HUDEP-2 (cell line): ENCODE measurements at regions not wholly inside any gene's neighbourhood (a gene's known extent, or its start where the extent isn't known, plus 50 kb on each side); places are given as distances from the start of the nearest gene placed in this dataset.
"Not testable (repeated sequence)": the region's sequence is repeated elsewhere in the genome, so short reads cannot be mapped to it uniquely, and the experiment has no call there.

Source experiments
- DNase-seq, 76 experiments: peaks; one replicate each; lab custom pipeline; 2025; ENCODE audit not compliant: unreplicated experiment in 76 of 76; lab: John Stamatoyannopoulos, UW

DNA sequence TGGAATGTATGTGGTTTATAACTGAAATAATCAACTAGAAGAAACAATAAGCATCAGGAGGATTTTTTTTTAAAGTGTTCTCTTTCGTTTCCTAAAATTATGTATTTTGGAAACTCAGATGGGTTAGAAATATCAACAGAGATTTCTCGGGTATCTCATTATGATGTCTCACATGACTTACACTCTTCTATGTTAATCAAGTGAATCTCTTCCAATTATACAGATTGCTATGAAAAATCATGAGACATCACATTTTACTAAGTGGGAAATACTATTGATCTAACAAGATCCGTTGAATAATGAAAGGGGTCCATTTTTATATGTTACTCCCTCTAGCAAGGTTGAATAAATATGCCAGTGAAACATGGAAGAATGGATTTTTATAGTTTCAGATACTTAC is 54.7 kb upstream of the NRIP1 start:
- DNase-seq = no peak

DNA sequence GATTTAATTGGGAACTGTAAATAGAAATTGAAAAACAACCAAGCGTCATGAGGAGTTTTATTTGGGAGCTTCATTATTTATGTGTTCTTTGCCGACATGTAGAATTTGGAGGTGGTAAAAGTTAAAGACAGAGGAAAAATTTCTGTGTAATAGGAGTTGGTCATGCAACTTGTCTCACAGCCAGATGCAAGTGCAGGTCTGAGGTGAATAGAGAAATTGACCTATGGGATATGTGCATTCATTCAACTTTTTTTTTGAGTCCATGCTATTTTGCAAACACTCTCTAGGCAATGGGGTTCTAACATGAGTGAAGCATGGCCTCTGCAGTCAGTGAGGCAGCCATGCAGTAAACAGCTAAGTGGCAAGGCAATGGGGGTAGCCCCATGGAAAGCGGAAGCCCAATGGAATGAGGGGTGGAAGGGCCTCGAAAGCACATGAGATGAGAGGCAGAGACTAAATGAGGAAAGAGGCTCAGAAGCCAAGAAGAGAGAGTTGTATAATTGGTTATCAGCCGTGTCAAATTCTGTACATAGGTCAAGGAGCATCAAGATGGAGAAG is 56.4 kb upstream of the NRIP1 start:
- no peak for DNase-seq

DNA sequence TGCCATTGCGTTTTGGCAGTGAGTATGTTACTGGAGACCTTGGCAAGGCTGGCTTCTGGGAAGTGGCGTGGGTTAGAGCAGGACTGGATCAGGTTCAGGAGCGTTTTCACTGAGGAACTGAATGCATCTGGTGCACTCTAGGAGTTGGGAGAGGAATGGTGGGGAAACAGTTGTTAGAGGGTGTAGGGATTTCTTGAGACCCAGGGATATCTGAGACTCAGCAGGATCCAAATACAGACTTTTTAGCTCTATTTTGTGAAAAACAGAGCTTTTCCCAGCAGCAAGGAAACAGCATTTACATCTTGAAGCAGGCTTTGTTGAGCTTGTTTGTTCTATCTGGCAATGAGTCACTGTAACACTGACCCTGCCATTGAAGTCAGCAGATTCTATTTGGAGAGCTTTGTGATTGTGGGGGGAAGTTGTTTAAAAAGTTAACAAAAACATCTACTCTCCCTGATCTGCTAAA is 56.9 kb upstream of the NRIP1 start:
- DNase-seq = no peak

DNA sequence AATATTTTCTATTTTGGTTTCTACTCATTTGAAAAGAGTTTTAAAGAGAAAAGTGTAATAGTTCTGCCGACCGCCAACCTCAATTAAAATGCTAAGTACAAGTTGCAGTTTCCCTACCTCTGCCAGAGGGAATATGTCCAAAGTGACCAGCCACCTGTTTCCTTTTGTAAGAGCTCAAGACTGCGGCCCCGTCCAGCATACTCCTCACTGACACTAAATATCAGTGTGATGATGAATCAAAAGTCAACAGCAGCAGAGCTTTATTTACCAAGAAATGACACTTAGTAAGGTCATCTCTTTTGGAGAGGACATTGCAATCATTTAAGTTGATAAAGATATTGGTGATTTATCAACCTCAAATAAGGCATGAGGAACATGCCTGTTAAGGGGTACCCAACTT is 57.4 kb upstream of the NRIP1 start:
- no peak for DNase-seq

DNA sequence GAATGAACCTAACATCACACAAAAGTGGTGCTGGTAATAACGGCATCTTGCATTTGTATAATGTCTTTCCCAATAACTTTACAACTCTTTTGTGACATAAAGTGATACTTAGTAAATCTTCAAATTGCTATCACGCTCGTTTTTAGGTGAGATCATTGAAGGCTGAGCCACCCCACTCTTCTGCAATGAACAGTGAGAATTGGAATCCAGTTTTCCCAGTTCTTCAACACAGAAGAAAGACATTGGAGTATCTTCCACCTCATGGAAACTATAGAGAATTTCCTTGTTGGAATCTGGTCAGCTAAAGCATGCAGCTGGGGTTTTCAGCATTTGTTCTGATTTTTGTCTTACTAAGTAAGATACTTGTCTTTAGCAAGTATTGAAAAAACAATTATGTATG is 59.9 kb upstream of the NRIP1 start:
- DNase-seq = no peak

DNA sequence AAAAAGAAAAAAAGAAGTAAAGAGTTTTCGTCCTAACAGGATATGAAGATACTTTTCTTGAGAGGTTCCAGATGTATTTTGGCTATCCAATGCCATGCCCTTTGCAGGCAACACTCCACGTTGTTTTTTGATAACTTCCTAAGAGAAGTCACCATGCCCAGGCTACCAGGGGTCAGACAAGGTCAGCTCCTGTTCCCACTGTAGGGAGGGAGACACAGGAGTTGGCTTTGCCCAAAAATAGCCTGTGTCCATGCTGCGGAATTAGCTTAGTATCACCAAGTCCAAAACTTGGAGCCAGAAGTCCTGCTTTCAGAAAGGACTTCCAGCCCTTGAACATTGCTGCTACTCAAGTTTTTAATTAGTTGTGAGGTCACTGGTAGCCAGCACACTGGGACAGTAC is 62.1 kb upstream of the NRIP1 start:
- no peak for DNase-seq

DNA sequence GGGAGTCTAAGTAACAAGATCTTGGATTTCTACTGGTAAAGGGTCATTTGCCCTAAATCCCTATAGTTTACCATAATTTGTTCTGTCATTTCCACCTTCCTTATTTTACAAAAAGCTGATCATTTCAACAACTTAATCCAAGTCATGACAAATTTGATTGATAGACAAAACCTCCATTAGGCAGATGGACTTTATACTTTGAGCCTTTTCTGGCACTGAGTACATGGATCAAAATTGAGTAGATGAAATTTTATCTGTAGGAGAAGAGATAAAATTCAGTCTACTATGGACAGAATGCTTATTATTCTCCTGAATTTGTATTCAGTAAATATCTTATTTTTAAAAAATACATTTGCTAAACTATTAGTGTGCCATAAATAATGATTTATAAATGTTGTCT is 62.6 kb upstream of the NRIP1 start:
- no peak for DNase-seq

DNA sequence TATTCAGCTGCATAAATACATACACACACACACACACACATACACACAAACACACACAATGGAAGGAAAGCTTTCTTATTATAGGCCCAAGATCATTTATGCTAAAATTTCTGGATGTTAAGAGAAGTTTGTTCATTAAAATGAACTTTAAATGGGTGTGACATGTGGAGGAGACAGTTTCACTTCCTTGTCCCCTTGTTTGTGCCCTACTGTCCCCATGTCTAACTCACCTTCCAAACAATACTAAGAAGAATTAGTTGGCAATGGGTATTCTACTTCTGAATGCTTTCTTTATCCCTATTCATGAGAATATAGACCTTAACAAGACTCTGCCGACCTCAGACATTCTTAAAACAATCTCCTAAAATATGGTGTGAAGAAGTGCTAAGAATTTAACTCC is 63.5 kb upstream of the NRIP1 start:
- no peak for DNase-seq

DNA sequence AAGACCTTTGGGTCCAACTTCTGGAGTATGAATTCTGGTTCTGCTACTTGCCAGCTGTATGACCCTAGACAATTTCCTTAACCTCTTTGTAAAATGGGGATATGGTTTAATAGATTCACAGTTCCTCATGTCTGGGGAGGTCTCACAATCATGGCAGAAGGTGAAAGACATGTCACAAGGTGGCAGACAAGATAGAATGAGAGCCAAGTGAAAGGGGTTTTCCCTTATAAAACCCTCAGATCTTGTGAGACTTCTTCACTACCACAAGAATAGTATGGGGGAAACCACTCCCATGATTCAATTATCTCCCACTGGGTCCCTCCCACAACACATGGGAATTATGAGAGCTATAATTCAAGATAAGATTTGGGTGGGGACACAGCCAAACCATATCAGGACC is 63.9 kb upstream of the NRIP1 start:
- not testable (repeated sequence) for DNase-seq

DNA sequence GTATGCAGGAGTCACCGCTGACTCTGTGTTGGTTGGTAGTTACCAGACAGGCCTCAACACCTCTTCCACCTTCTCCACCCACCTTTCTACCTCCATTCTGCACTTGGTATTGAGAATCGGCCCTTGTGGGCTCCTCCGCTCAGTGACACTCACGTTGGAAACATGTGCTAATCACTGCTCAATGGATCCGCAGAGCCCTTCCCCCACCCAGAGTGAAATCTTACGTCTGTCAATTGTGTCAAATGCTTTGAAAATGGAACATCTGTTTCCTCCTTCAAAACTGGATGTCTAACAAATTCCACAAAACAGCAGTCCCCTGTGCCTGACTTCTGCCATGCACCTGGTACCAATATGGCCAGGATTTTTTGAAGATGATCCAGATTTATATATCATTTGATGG is 65.5 kb upstream of the NRIP1 start:
- DNase-seq = no peak

DNA sequence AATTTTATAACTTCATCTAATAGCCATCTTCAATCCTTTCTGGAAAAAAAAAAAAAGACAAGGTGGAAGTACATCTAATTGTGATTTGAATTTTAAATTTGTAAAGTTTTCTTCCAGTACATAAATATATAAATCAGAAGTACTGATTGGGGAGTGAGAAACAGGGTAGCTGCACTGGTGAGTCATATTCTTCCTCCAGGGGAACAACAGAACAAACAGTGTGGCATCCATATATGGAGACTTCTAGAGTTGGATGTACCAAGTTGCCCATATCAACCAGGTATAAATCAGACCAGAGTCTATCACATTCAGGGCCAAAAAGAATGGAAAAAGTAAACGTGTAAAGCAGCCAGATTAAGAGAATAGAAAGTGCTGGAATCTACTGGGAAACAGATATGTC is 66.0 kb upstream of the NRIP1 start:
- DNase-seq = no peak

DNA sequence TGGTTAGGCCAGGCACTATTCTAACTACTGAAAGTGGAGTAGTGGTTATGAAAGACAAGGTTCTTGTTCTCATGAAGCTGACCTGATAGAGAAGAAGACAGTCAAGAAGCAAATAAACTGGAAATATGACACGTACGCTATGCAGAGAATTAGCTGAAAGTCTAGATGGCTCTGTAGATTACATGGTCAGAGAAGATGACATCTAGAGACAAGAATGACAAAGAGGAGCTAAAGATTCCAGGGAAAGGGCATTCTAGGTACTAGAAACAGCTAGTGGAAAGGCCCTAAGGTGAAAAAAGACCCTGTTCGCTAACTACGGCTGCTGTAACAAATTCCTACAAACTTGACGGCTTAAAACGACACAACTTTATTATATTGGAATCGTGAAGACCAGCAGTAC is 68.0 kb upstream of the NRIP1 start:
- no peak for DNase-seq

DNA sequence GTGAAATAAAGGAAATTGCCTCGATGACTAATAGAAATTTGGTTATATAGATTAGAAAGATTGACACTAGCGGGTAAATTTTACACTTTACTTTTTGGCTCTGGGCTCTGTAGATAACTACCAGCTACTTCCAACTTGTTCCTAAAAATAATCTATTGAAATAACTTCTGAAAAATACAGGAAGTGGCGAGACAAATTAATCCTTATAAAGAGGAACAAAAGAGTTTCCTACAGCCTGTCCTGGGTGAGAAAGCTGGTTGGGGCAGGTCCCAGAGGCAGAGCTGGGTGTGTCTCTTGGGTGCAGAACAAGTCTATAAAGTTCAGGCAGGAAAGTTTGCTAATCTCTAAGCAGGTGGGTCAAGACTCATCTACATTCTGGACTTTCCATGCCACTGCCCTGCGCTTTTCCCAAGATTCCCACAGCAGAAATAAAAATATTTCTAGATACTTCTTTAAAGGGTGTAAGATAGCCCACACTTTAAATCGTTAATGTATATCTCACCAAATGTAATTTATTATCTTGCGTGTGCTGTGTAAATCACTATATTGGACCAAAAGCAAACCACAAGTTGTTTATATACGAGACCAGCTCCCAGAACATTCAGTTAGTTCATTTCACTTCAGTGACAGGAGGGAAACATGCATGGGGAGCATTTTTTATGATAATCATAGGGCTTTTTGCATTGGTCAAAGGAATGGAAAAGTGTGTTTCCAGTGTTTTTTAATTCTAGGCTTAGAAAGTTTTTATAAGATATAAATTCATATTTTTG is 70.1 kb upstream of the NRIP1 start:
- peak in 6 of 76 experiments; percentile 4 to 21 (median 12) for DNase-seq

DNA sequence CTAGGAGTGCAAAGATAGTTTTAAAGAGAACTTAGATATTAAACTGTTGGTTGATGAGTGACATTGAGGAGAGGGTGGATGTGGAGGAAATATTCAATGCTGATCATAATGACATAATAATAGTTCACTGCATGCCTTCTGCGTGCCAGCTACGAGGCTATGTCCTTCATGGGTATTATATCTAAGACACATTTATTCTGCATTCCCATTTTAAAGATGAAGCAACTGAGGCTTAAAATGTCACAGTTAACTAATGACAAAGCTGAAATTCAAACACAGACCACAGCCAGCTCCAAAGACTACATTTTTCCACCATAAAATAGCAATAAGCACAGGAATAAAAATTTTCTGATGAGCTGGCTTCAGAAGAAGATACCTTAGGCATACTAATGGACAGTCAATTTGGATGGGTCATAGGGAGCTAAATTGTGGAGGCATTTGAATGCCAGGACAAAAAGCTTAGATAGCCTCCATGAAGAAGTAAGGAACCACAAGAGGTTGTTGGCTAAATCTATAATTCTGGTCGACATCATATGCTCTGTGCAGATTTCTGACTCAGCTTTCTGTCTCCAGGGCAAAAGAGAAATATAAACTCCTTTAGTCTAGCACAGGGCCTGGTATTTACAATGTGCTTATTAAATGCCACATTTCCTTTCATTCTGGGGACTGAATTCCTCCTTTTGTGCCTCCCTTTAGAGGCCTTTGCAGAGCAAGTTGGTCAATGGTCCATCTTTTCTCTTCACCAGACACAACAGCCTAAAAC is 71.2 kb upstream of the NRIP1 start:
- DNase-seq = no peak

DNA sequence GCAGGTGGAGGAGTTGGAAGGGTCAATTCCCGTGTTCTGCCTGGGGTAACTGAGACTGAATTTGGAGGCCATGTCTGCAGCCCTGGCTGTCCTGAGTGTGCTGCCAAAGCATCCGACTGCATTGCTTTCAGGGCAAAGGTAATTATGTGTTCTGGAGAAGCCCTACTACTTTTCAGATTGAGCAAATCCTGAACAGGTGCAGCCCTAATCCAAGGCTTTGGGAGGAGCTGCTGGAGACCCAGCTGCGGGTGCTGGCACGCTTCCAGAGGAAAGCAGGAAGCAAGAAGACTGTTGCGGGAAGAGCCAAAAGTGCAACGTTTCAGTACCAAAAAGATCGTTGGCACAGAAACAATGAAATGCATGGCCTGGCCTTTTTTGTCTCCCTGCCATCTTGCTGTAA is 73.7 kb upstream of the NRIP1 start:
- DNase-seq = no peak

DNA sequence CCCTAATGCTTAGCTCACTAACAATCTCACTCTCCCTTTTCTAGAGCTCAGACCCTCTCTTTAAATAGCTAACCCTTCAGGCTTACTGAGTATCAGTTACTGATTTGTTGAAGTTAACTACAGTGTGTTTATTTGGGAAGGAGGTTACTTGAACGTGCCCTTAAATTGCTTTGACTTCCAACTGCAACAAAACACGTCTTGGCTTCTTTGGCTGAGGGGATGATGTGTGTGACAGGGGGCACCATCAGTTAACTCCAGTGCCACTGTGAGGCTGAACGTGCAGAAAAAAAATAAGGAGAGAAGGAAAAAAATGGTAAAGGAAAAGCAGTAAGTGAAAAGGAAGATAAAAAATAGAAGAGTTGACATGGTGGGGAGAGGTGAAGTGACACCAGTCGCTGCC is 75.1 kb upstream of the NRIP1 start:
- DNase-seq = no peak

DNA sequence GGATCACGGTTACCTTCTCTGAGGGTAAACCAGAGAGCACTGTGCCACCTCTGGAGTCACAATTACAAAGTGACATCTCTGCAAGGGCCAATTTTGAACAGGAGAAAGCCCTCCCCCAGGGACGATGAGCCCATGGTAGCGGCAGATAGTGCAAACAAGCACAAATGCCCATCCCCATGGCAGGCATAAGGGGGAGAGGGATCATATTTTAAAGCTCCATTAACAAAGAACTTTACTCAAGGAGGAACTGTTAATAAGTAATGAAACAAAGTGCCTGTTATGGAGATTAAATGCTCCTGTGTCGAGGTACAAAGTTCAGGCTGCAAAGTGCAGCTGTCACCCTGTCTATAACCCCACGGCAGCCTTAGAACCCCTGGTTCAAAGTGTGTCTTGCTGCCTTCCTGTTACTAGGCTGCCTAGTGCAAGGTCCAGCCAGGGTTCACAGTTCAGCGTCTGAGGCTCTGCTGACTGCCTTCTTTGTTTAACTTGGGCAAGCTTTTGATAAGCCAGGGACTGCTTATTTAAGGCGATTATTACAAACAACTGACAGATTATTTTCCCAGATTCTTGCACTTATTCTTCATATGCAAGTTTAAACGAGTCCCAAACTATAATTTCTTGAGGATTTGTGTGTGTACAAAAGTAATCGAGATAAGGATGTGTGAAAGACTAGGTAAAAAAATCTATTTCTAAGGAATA is 75.7 kb upstream of the NRIP1 start:
- no peak for DNase-seq

DNA sequence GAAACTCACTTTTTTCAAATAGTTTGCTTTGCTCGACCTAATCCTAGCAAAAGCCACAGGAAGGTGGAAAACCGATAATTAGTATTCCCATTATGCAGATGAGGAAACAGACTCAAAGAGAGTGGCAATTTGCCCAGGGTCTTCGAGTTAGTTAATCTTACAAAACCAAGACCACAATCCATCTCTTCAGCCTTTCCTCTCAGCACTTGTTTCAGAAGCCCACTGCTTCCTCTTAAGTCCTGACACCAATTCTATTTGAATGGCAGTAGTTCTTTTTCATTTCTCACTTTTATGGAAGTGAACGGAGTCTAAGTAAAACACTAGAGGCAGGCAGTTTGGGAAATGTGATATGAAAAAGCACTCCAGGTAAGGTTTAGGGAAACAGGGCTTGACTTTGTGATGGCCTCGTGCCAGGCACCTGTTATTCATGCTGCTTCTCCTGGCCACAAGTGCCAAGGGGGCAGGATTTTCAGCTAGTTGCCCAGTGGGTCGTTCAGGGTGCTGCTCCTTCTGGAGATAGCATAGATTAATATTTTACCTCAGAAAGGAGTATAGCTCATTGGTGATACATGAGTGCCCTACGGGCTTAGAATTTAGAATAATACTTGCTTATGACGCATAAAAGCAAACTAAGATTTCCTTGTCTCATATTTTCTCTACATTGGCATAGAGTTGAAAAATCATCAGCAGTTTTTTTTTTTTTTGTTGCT is 76.6 kb upstream of the NRIP1 start:
- no peak for DNase-seq

DNA sequence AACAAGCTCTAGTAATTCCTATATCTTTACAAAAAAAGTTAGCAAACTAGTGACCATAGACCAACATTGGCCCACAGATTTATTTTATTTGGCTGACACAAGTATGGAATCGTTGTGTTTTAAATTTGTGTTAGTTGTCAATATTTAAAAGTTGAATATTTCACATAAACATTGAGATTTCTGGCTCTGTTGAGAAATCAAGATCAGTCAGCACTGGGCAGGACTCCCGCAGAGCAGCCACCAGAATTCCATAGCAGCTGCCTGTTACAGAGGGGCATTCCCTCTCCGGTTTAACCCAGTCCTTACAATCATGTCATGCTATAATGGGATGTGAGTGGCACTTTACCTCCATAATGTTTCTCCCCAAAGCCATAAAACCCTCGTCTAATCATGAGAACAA is 79.2 kb upstream of the NRIP1 start:
- DNase-seq = no peak

DNA sequence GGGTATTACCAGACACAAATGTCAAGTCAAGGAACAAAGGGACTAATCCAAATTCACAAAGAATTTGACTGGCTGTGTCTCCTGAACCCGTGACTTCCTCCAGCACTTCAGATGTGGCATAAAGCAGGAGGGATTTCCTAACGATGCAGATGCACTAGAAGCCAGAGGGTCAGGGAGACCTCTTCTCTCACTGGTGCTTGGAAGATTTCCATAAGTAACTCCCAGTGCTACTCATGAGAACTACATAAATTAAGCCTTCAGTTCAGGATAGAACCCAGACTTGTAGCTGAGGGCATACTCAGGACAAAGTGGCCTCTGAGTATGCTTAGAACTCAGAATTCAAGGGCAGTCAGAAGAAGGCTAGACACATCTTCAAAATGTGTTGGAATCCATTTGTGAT is 83.6 kb upstream of the NRIP1 start:
- DNase-seq = no peak
